DOHH2 (cell line): ENCODE measurements at regions not wholly inside any gene's neighbourhood (a gene's known extent, or its start where the extent isn't known, plus 50 kb on each side); places are given as distances from the start of the nearest gene placed in this dataset.

Source experiments
- H3F3A ChIP-seq: fragments of 200-600 bp; sonication (generic), shearing (Covaris generic); 2 replicates; pipeline ENCODE4 v1.6.0; 2016; ENCODE audit warnings: antibody characterized with exemption, mild to moderate bottlenecking; ENCODE audit not compliant: control insufficient read depth, insufficient read depth
- H3K27ac ChIP-seq: fragments of 200-600 bp; sonication (generic); 2 replicates; pipeline ENCODE4 v1.5.1; 2014; ENCODE audit warnings: low read depth, mild to moderate bottlenecking, low read length, moderate library complexity
- H3K27me3 ChIP-seq: fragments of 200-600 bp; sonication (generic); 2 replicates; pipeline ENCODE4 v1.6.1; 2014; ENCODE audit warnings: mild to moderate bottlenecking, low read length, mixed read lengths; ENCODE audit not compliant: control insufficient read depth
- H3K36me3 ChIP-seq: fragments of 200-600 bp; sonication (generic); 2 replicates; pipeline ENCODE4 v1.6.1; 2014; ENCODE audit warnings: mild to moderate bottlenecking, low read length, moderate library complexity, mixed read lengths; ENCODE audit not compliant: control insufficient read depth
- H3K4me1 ChIP-seq: fragments of 200-600 bp; sonication (generic); 2 replicates; pipeline ENCODE4 v1.6.1; 2014; ENCODE audit warnings: mild to moderate bottlenecking, low read length, mixed read lengths; ENCODE audit not compliant: control insufficient read depth
- H3K4me2 ChIP-seq: fragments of 200-600 bp; sonication (generic); 2 replicates; pipeline ENCODE4 v1.6.0; 2014; ENCODE audit warnings: mild to moderate bottlenecking, low read length, moderate library complexity
- H3K4me3 ChIP-seq: fragments of 200-600 bp; sonication (generic); 2 replicates; pipeline ENCODE4 v1.5.1; 2014; ENCODE audit warnings: mild to moderate bottlenecking, low read length, mixed read lengths
- H3K79me2 ChIP-seq: fragments of 200-600 bp; sonication (generic); 2 replicates; pipeline ENCODE4 v1.6.1; 2014; ENCODE audit warnings: mild to moderate bottlenecking, low read length, mixed read lengths; ENCODE audit not compliant: control insufficient read depth
- H3K9me2 ChIP-seq: fragments of 200-600 bp; sonication (generic); replicated peaks from 2 replicates; pipeline ENCODE4 v1.6.1; 2014; ENCODE audit warnings: mild to moderate bottlenecking, low read length, mixed read lengths; ENCODE audit not compliant: control insufficient read depth
- H3K9me3 ChIP-seq: fragments of 200-600 bp; sonication (generic); 2 replicates; pipeline ENCODE4 v1.6.1; 2014; ENCODE audit warnings: antibody characterized with exemption, low read length, mixed read lengths; ENCODE audit not compliant: control insufficient read depth, insufficient read depth
- H4K20me1 ChIP-seq: fragments of 200-600 bp; sonication (generic); 2 replicates; pipeline ENCODE4 v1.6.0; 2014; ENCODE audit warnings: low read depth, mild to moderate bottlenecking, antibody characterized with exemption, low read length, moderate library complexity; ENCODE audit not compliant: control insufficient read depth, insufficient read depth
- CTCF ChIP-seq: fragments of 200-600 bp; sonication (generic); IDR thresholded peaks from one replicate; pipeline ENCODE4 v1.5.1; 2014; ENCODE audit warnings: antibody characterized with exemption, mild to moderate bottlenecking, low read depth, low read length; ENCODE audit not compliant: poor library complexity, severe bottlenecking
- EZH2phosphoT487 ChIP-seq: fragments of 200-600 bp; sonication (generic); IDR thresholded peaks from 2 replicates; pipeline ENCODE4 v1.6.1; 2017; ENCODE audit warnings: borderline replicate concordance, mild to moderate bottlenecking, antibody characterized with exemption, low read length, moderate library complexity, mixed read lengths

- TF ChIP-seq EZH2phosphoT487 (no peak), CTCF (no peak)
- no peak overlapping the region for H3K4me3 ChIP-seq
- H3K9me2 ChIP-seq = no peaks in the 10 kb centered on the region
- H3K4me2 ChIP-seq = no peak overlapping the region
- no peaks in the 10 kb centered on the region for H3K4me1 ChIP-seq
- H3K27me3 ChIP-seq = no peaks in the 10 kb centered on the region
- H3K9me3 ChIP-seq = no peaks in the 10 kb centered on the region
- H3K36me3 ChIP-seq = no peaks in the 10 kb centered on the region
- H3F3A ChIP-seq = no peaks in the 10 kb centered on the region
- H3K79me2 ChIP-seq = no peaks in the 10 kb centered on the region
- H4K20me1 ChIP-seq = no peaks in the 10 kb centered on the region
- H3K27ac ChIP-seq = no peak overlapping the region
Measured at GRCh38 chr12:91667694-91668093, 478.0 kb downstream of the BTG1 start.

- no peaks in the 10 kb centered on the region for H3K9me2 ChIP-seq
- H3K4me3 ChIP-seq = no peak overlapping the region
- no peaks in the 10 kb centered on the region for H3K36me3 ChIP-seq
- H3K27me3 ChIP-seq = no peaks in the 10 kb centered on the region
- H3K9me3 ChIP-seq = no peaks in the 10 kb centered on the region
- H3K4me1 ChIP-seq = no peaks in the 10 kb centered on the region
- TF ChIP-seq EZH2phosphoT487 = no peak
- TF ChIP-seq CTCF = no peak
- no peaks in the 10 kb centered on the region for H4K20me1 ChIP-seq
- no peaks in the 10 kb centered on the region for H3F3A ChIP-seq
- no peak overlapping the region for H3K27ac ChIP-seq
- no peaks in the 10 kb centered on the region for H3K79me2 ChIP-seq
- H3K4me2 ChIP-seq = no peak overlapping the region
Measured at GRCh38 chr12:91663744-91664143, 481.1 kb upstream of the DCN start.

GRCh38 chr12:91663310-91663709, 480.7 kb upstream of the DCN start:
- TF ChIP-seq EZH2phosphoT487 (no peak), CTCF (no peak)
- Histone ChIP-seq H4K20me1 (no peaks in the 10 kb centered on the region), H3K79me2 (no peaks in the 10 kb centered on the region), H3K9me3 (no peaks in the 10 kb centered on the region), H3K4me2 (no peak overlapping the region), H3K4me1 (no peaks in the 10 kb centered on the region), H3K4me3 (no peak overlapping the region), H3K9me2 (no peaks in the 10 kb centered on the region), H3K27ac (no peak overlapping the region), H3K36me3 (no peaks in the 10 kb centered on the region), H3F3A (no peaks in the 10 kb centered on the region), H3K27me3 (no peaks in the 10 kb centered on the region)

GRCh38 chr12:91662021-91662420, 479.4 kb upstream of the DCN start:
- H3K4me3 ChIP-seq = no peak overlapping the region
- no peak for TF ChIP-seq CTCF
- TF ChIP-seq EZH2phosphoT487 = no peak
- no peaks in the 10 kb centered on the region for H3K36me3 ChIP-seq

More at GRCh38 chr12:91662021-91662420, 479.4 kb upstream of the DCN start:
- no peaks in the 10 kb centered on the region for H3K9me2 ChIP-seq
- H3K27me3 ChIP-seq = no peaks in the 10 kb centered on the region
- no peaks in the 10 kb centered on the region for H4K20me1 ChIP-seq
- no peaks in the 10 kb centered on the region for H3K79me2 ChIP-seq
- H3F3A ChIP-seq = no peaks in the 10 kb centered on the region
- H3K4me1 ChIP-seq = no peaks in the 10 kb centered on the region
- H3K27ac ChIP-seq = no peak overlapping the region
- no peaks in the 10 kb centered on the region for H3K9me3 ChIP-seq
- no peak overlapping the region for H3K4me2 ChIP-seq
